Testis (tissue), 2 donors: ENCODE measurements at regions not wholly inside any gene's neighbourhood (a gene's known extent, or its start where the extent isn't known, plus 50 kb on each side); places are given as distances from the start of the nearest gene placed in this dataset.

ENCODE experiments used
- DNase-seq: peaks from one replicate; pipeline ENCODE4 v3.0.0-alpha.2; 2019
- H3K27ac ChIP-seq, 2 donors: fragments of 200-600 bp; sonication (generic); one replicate each; pipeline ENCODE4 v1.5.1; 2019
- H3K27me3 ChIP-seq: fragments of 200-600 bp; sonication (generic); one replicate; pipeline ENCODE4 v1.5.1; 2019
- H3K36me3 ChIP-seq: fragments of 200-600 bp; sonication (generic); one replicate; pipeline ENCODE4 v1.5.1; 2017; ENCODE audit warnings: low read depth; ENCODE audit errors: missing control alignments
- H3K4me1 ChIP-seq: fragments of 200-600 bp; sonication (generic); one replicate; pipeline ENCODE4 v1.5.1; 2019
- H3K4me3 ChIP-seq, 2 donors: fragments of 200-600 bp; sonication (generic); one replicate each; pipeline ENCODE4 v1.5.1; 2017 to 2019
- H3K9me3 ChIP-seq: fragments of 200-600 bp; sonication (generic); one replicate; pipeline ENCODE4 v1.5.1; 2017
- POLR2A ChIP-seq: fragments of 450-650 bp; IDR thresholded peaks from one replicate; pipeline ENCODE4 v1.6.1; 2017; ENCODE audit warnings: antibody characterized with exemption, mild to moderate bottlenecking, moderate library complexity
- WGBS, 2 donors: methylation state at CpG; one replicate each; pipeline ENCODE4 v1.1.5; 2018; 5-methylcytosine and 5-hydroxymethylcytosine counted together
- intact Hi-C: fragments of 100-400 bp; cut with DNase I; formaldehyde crosslinking; loops from one replicate; pipeline ENCODE4 v1.15.1; 2023; ENCODE audit warnings: low total_unique reads
- TF ChIP-seq, protein P1 (sequence below), 3 experiments: fragments of 450-650 bp in 2 of 3; fragments of 200-600 bp in 1 of 3; sonication (generic) in 1 of 3; IDR thresholded peaks; one replicate each; pipeline ENCODE4 v1.5.1; 2016 to 2019; ENCODE audit warnings: antibody characterized with exemption in 3 of 3, mild to moderate bottlenecking in 2 of 3, moderate library complexity in 1 of 3

DNA sequence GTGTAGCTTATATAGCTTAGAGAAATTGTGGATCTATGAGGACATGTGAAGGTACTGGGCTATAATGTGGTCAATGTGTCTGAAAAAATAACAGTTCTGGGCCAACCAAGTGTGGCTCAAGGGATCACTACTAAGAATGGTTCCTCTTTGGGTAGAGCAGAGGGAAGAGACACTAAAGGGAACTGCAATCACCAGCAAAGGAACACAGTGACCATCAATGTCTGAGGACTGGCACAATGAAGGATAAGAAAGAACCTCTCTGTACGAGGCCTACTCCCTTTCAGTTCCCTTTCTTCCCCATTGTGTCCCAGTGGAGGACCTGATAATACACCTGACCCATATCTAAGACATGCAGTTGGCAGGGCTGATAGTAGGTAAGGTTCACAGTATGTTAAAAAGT lies 89.9 kb upstream of the JAK1 start:
- TF ChIP-seq, protein P1, sequence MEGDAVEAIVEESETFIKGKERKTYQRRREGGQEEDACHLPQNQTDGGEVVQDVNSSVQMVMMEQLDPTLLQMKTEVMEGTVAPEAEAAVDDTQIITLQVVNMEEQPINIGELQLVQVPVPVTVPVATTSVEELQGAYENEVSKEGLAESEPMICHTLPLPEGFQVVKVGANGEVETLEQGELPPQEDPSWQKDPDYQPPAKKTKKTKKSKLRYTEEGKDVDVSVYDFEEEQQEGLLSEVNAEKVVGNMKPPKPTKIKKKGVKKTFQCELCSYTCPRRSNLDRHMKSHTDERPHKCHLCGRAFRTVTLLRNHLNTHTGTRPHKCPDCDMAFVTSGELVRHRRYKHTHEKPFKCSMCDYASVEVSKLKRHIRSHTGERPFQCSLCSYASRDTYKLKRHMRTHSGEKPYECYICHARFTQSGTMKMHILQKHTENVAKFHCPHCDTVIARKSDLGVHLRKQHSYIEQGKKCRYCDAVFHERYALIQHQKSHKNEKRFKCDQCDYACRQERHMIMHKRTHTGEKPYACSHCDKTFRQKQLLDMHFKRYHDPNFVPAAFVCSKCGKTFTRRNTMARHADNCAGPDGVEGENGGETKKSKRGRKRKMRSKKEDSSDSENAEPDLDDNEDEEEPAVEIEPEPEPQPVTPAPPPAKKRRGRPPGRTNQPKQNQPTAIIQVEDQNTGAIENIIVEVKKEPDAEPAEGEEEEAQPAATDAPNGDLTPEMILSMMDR (IDR thresholded peaks at IDR 0.05) = no peak
- no peak for TF ChIP-seq POLR2A
- Histone ChIP-seq H3K27ac (no peak overlapping the region), H3K36me3 (no peaks in the 10 kb centered on the region)

DNA sequence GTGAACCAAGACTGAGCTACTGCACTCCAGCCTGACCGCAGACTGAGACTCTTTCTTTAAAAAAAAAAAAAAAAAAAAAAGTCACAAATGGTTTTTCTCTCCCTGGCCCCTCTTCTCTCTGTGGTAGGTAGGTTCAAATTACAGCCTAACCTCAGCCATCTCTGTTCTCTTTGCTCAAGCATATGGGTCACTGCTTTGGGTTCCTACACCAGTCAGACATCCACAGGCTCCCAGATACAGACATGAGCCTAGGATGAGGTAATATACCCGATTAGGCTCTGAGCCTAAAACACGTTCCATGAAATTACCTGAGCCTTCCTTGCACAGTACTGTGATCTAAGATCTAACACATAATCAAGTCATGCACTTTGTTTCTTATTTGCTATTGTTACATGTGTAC lies 90.5 kb upstream of the JAK1 start:
- DNase-seq = no peak
- no peak overlapping the region for H3K4me3 ChIP-seq
- intact Hi-C loops = no loop called here
- H3K36me3 ChIP-seq = no peaks in the 10 kb centered on the region
- no peaks in the 10 kb centered on the region for H3K27me3 ChIP-seq
- TF ChIP-seq, protein P1 (IDR thresholded peaks at IDR 0.05) = no peak
- no peak for TF ChIP-seq POLR2A
- WGBS, 2 donors = 77 to 87% methylated on average over 3 of the region's 3 CpGs
- H3K27ac ChIP-seq = no peak overlapping the region
- H3K4me1 ChIP-seq = no peaks in the 10 kb centered on the region
- no peaks in the 10 kb centered on the region for H3K9me3 ChIP-seq

More for the DNA sequence above, 89.9 kb upstream of the JAK1 start:
- intact Hi-C loops = no loop called here
- Histone ChIP-seq H3K4me1 (no peaks in the 10 kb centered on the region), H3K9me3 (no peaks in the 10 kb centered on the region), H3K27me3 (no peaks in the 10 kb centered on the region), H3K4me3 (no peak overlapping the region)
- DNase-seq = no peak
- WGBS, 2 donors = 58 to 60% methylated on average over 1 of the region's 1 CpG

DNA sequence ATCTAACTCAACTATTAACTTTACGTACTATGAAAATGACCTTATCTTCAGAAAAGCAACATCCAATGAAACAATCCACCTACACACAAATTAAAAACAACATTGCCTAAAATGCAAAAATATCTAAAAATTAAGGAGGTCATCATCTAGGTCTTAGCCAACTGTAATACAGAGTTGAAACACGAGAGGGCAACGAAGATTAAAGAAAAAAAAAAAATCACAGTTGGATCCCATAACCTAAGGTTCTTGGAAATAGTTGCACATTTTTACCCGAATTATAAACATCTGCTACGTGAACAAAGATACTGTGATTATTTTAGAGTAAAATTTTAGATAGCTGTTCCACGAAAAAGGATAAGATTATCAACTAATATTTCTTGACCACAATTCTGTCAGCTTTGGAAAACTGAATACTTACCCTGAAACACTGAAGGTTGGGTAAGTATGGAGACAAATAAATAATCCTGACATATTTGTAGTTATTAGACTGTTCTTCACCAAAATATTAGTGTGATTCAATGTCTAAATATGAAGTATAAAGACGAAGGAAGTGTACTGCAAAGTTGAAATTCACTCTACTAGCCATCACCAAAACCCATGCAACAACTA lies 88.0 kb upstream of the AK4 start:
- Histone ChIP-seq H3K36me3 (no peaks in the 10 kb centered on the region), H3K27me3 (no peaks in the 10 kb centered on the region), H3K27ac (no peak overlapping the region), H3K4me3 (no peak overlapping the region), H3K9me3 (no peaks in the 10 kb centered on the region), H3K4me1 (no peaks in the 10 kb centered on the region)
- WGBS, 2 donors = 34 to 44% methylated on average over 7 of the region's 7 CpGs
- intact Hi-C loops = no loop called here
- DNase-seq = no peak
- no peak for TF ChIP-seq POLR2A
- TF ChIP-seq, protein P1 (IDR thresholded peaks at IDR 0.05) = peak; percentile 53 to 73 (median 62)

DNA sequence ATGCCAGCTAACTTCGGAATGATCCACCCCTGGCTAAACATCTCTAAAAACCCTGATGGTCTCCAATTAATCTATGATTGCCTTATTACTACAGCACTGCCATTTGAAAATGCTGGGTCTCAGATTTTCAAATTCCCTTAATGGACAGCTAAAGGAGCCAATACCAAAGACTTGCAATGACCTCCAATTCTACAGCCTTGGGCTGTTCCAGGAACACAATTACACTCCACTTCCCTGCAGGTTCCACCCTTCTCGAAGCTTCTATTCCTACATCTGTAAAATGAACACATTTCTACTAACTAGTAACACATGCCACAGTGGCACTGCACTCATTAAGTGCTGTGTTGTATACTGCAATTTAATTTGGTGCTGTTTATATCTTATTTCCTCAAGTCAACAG lies 85.7 kb upstream of the AK4 start:
- 73 to 80% methylated on average over 2 of the region's 2 CpGs for WGBS, 2 donors
- no peak for DNase-seq
- H3K27ac ChIP-seq = no peak overlapping the region
- intact Hi-C loops = no loop called here
- TF ChIP-seq POLR2A = no peak
- TF ChIP-seq, protein P1 (IDR thresholded peaks at IDR 0.05) = no peak
- H3K4me1 ChIP-seq = no peaks in the 10 kb centered on the region
- H3K9me3 ChIP-seq = no peaks in the 10 kb centered on the region
- H3K36me3 ChIP-seq = no peaks in the 10 kb centered on the region
- no peak overlapping the region for H3K4me3 ChIP-seq
- no peaks in the 10 kb centered on the region for H3K27me3 ChIP-seq

DNA sequence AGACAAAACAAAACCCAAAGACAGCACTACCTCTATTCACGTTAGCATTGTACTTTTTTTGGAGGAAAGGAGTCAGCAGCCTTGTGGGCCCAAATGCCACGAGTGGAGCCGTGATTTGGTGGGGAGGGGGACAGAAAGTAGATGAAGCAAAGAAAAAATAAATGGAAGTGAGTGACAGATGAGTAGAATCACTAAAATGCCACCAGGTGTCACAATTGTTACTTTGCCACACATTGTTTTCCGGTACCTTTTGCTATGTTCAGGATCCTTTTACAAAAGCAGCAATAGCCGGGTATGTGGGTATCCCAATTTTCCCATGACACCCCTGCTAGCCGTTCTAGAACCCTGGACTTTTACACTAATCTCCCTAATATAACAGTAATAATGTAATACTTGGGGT lies 85.0 kb upstream of the AK4 start:
- no peak overlapping the region for H3K27ac ChIP-seq
- no peaks in the 10 kb centered on the region for H3K27me3 ChIP-seq
- 66 to 75% methylated on average over 6 of the region's 6 CpGs for WGBS, 2 donors
- no peaks in the 10 kb centered on the region for H3K9me3 ChIP-seq
- TF ChIP-seq POLR2A = no peak
- TF ChIP-seq, protein P1 (IDR thresholded peaks at IDR 0.05) = no peak
- H3K4me1 ChIP-seq = no peaks in the 10 kb centered on the region
- H3K36me3 ChIP-seq = no peaks in the 10 kb centered on the region
- no peak overlapping the region for H3K4me3 ChIP-seq
- intact Hi-C loops = no loop called here
- DNase-seq = no peak
